ENCODE measurements at regions not wholly inside any gene's neighbourhood (a gene's known extent, or its start where the extent isn't known, plus 50 kb on each side); places are given as distances from the start of the nearest gene placed in this dataset.

DNA sequence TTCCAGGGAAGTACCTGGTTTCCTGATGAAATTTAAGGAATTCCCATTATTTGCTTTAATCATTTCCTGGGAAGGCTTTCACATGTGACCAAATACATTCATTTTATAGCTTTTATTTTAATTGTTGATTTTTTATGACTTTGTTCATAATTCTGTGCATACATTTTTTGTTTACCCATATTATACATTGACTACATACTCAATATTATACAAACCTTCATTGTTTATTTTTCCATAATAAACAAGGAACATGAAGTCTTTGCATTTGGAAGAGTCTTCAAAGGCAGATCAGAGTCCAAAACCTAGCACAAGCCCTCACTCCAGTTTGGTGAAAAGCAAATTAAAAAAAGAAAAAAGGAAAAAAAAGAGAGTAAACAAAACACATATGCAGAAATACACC lies 218.3 kb upstream of the NRIP1 start:
- H2AFZ ChIP-seq (ENCODE audit: low read depth, low read length) = no peak overlapping the region
- H3K4me3 ChIP-seq (ENCODE audit: insufficient read depth, low read depth, low read length) = no peak overlapping the region
- H3K36me3 ChIP-seq (ENCODE audit: insufficient read depth, low read length) = no peaks in the 10 kb centered on the region
- FAIRE-seq (no peak), DNase-seq (ENCODE audit: low read depth) (no peak)
- Mint-ChIP-seq H3K27me3 (ENCODE audit: low read depth, unreplicated experiment) (no peaks in the 10 kb centered on the region), H3K36me3 (ENCODE audit: low read depth, unreplicated experiment) (no peaks in the 10 kb centered on the region), H3K4me3 (ENCODE audit: unreplicated experiment) (no peak overlapping the region), H3K27ac (ENCODE audit: unreplicated experiment) (no peak overlapping the region), H3K4me1 (ENCODE audit: low read depth, unreplicated experiment) (peaks cover 3% of the 10 kb centered on the region), H3K9me3 (ENCODE audit: unreplicated experiment) (no peaks in the 10 kb centered on the region)
- H3K27me3 ChIP-seq (ENCODE audit: insufficient read depth, low read length) = no peaks in the 10 kb centered on the region
- TF ChIP-seq EZH2 (IDR thresholded peaks at IDR 0.05; ENCODE audit: insufficient read depth, low read length) (no peak), CTCF (IDR thresholded peaks at IDR 0.05; ENCODE audit: insufficient read depth, low read depth, low read length) (no peak)
- no peaks in the 10 kb centered on the region for H3K9me3 ChIP-seq (ENCODE audit: insufficient read depth, low read depth, low read length)
- H3K4me1 ChIP-seq (ENCODE audit: insufficient read depth, low read length) = no peaks in the 10 kb centered on the region
- no peak overlapping the region for H3K9ac ChIP-seq (ENCODE audit: low read length)
- no peaks in the 10 kb centered on the region for H3K79me2 ChIP-seq (ENCODE audit: insufficient read depth, low read length)
- H4K20me1 ChIP-seq (ENCODE audit: insufficient read depth, low read length) = no peaks in the 10 kb centered on the region
- H3K4me2 ChIP-seq (ENCODE audit: low read length) = no peak overlapping the region
- no peak overlapping the region for H3K27ac ChIP-seq (ENCODE audit: low read depth, low read length)

- no peak overlapping the region for H3K9ac ChIP-seq (ENCODE audit: low read length)
- Mint-ChIP-seq H3K27me3 (ENCODE audit: low read depth, unreplicated experiment) (no peaks in the 10 kb centered on the region), H3K9me3 (ENCODE audit: unreplicated experiment) (no peaks in the 10 kb centered on the region), H3K4me1 (ENCODE audit: low read depth, unreplicated experiment) (no peaks in the 10 kb centered on the region), H3K27ac (ENCODE audit: unreplicated experiment) (no peak overlapping the region), H3K36me3 (ENCODE audit: low read depth, unreplicated experiment) (no peaks in the 10 kb centered on the region), H3K4me3 (ENCODE audit: unreplicated experiment) (no peak overlapping the region)
- no peaks in the 10 kb centered on the region for H4K20me1 ChIP-seq (ENCODE audit: insufficient read depth, low read length)
- H3K4me3 ChIP-seq (ENCODE audit: insufficient read depth, low read depth, low read length) = no peak overlapping the region
- no peaks in the 10 kb centered on the region for H3K27me3 ChIP-seq (ENCODE audit: insufficient read depth, low read length)
- TF ChIP-seq CTCF (IDR thresholded peaks at IDR 0.05; ENCODE audit: insufficient read depth, low read depth, low read length) (no peak), EZH2 (IDR thresholded peaks at IDR 0.05; ENCODE audit: insufficient read depth, low read length) (no peak)
- H3K79me2 ChIP-seq (ENCODE audit: insufficient read depth, low read length) = no peaks in the 10 kb centered on the region
- no peaks in the 10 kb centered on the region for H3K36me3 ChIP-seq (ENCODE audit: insufficient read depth, low read length)
- no peaks in the 10 kb centered on the region for H3K9me3 ChIP-seq (ENCODE audit: insufficient read depth, low read depth, low read length)
- H3K27ac ChIP-seq (ENCODE audit: low read depth, low read length) = no peak overlapping the region
- H3K4me2 ChIP-seq (ENCODE audit: low read length) = no peak overlapping the region
- DNase-seq (ENCODE audit: low read depth) = no peak
- H3K4me1 ChIP-seq (ENCODE audit: insufficient read depth, low read length) = no peaks in the 10 kb centered on the region
- H2AFZ ChIP-seq (ENCODE audit: low read depth, low read length) = no peak overlapping the region
- FAIRE-seq = no peak
Observed at GRCh38 chr21:15283789-15284188, 219.0 kb upstream of the NRIP1 start.

GRCh38 chr21:15285556-15285955 lies 220.8 kb upstream of the NRIP1 start:
- no peak overlapping the region for H3K27ac Mint-ChIP-seq (ENCODE audit: unreplicated experiment)
- H2AFZ ChIP-seq (ENCODE audit: low read depth, low read length) = no peak overlapping the region
- DNase-seq (ENCODE audit: low read depth) = no peak

More at GRCh38 chr21:15285556-15285955, 220.8 kb upstream of the NRIP1 start:
- Histone ChIP-seq H3K4me1 (ENCODE audit: insufficient read depth, low read length) (no peaks in the 10 kb centered on the region), H3K9ac (ENCODE audit: low read length) (no peak overlapping the region), H3K4me2 (ENCODE audit: low read length) (no peak overlapping the region), H3K36me3 (ENCODE audit: insufficient read depth, low read length) (no peaks in the 10 kb centered on the region), H3K27me3 (ENCODE audit: insufficient read depth, low read length) (no peaks in the 10 kb centered on the region), H3K9me3 (ENCODE audit: insufficient read depth, low read depth, low read length) (no peaks in the 10 kb centered on the region), H3K79me2 (ENCODE audit: insufficient read depth, low read length) (no peaks in the 10 kb centered on the region), H4K20me1 (ENCODE audit: insufficient read depth, low read length) (no peaks in the 10 kb centered on the region), H3K27ac (ENCODE audit: low read depth, low read length) (no peak overlapping the region), H3K4me3 (ENCODE audit: insufficient read depth, low read depth, low read length) (no peak overlapping the region)
- H3K36me3 Mint-ChIP-seq (ENCODE audit: low read depth, unreplicated experiment) = no peaks in the 10 kb centered on the region
- no peaks in the 10 kb centered on the region for H3K4me1 Mint-ChIP-seq (ENCODE audit: low read depth, unreplicated experiment)
- H3K27me3 Mint-ChIP-seq (ENCODE audit: low read depth, unreplicated experiment) = no peaks in the 10 kb centered on the region
- H3K4me3 Mint-ChIP-seq (ENCODE audit: unreplicated experiment) = no peak overlapping the region
- no peaks in the 10 kb centered on the region for H3K9me3 Mint-ChIP-seq (ENCODE audit: unreplicated experiment)
- no peak for FAIRE-seq
- TF ChIP-seq CTCF (IDR thresholded peaks at IDR 0.05; ENCODE audit: insufficient read depth, low read depth, low read length) (no peak), EZH2 (IDR thresholded peaks at IDR 0.05; ENCODE audit: insufficient read depth, low read length) (no peak)

Measured in astrocyte (in vitro differentiated cells and primary cell).